ENCODE measurements at regions not wholly inside any gene's neighbourhood (a gene's known extent, or its start where the extent isn't known, plus 50 kb on each side); places are given as distances from the start of the nearest gene placed in this dataset.
A peak's percentile ranks its signal among the peaks of the same experiment; 100 is the strongest.

DNA sequence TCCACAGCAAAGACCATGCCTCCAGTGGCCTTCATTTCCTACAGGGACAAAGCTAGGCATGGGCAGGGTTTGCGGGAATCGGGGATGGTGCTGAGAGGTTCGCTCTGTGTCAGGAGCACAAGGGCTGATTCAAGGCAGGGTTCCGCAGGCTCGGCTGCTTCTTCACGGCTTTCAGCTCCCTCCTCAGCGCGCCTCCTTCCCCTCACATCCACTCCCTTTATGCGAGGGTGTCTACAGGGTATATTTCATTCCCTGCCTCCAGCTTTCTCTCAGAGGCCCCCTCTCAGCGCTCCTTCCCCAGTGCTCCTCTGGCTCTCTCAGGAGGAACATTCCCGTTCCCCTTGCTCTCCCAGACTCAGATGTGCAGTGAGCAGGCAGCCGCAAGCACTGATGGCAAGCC is 78.7 kb upstream of the ASB18 start:
- peaks cover 8% of the 10 kb centered on the region for H3K4me1 Mint-ChIP-seq (ENCODE audit: low read depth)
- no peak overlapping the region for H3K27ac Mint-ChIP-seq (ENCODE audit: unreplicated experiment)
- TF ChIP-seq, protein P1, sequence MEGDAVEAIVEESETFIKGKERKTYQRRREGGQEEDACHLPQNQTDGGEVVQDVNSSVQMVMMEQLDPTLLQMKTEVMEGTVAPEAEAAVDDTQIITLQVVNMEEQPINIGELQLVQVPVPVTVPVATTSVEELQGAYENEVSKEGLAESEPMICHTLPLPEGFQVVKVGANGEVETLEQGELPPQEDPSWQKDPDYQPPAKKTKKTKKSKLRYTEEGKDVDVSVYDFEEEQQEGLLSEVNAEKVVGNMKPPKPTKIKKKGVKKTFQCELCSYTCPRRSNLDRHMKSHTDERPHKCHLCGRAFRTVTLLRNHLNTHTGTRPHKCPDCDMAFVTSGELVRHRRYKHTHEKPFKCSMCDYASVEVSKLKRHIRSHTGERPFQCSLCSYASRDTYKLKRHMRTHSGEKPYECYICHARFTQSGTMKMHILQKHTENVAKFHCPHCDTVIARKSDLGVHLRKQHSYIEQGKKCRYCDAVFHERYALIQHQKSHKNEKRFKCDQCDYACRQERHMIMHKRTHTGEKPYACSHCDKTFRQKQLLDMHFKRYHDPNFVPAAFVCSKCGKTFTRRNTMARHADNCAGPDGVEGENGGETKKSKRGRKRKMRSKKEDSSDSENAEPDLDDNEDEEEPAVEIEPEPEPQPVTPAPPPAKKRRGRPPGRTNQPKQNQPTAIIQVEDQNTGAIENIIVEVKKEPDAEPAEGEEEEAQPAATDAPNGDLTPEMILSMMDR (IDR thresholded peaks at IDR 0.05), result no peak
- no peak for DNase-seq (ENCODE audit: low spot score)
- no peak overlapping the region for H3K4me3 Mint-ChIP-seq (ENCODE audit: unreplicated experiment)
- H3K27me3 Mint-ChIP-seq (ENCODE audit: low read depth), result no peaks in the 10 kb centered on the region
- H3K36me3 Mint-ChIP-seq (ENCODE audit: low read depth), result no peaks in the 10 kb centered on the region
- H3K9me3 Mint-ChIP-seq (ENCODE audit: low read depth), result no peaks in the 10 kb centered on the region

DNA sequence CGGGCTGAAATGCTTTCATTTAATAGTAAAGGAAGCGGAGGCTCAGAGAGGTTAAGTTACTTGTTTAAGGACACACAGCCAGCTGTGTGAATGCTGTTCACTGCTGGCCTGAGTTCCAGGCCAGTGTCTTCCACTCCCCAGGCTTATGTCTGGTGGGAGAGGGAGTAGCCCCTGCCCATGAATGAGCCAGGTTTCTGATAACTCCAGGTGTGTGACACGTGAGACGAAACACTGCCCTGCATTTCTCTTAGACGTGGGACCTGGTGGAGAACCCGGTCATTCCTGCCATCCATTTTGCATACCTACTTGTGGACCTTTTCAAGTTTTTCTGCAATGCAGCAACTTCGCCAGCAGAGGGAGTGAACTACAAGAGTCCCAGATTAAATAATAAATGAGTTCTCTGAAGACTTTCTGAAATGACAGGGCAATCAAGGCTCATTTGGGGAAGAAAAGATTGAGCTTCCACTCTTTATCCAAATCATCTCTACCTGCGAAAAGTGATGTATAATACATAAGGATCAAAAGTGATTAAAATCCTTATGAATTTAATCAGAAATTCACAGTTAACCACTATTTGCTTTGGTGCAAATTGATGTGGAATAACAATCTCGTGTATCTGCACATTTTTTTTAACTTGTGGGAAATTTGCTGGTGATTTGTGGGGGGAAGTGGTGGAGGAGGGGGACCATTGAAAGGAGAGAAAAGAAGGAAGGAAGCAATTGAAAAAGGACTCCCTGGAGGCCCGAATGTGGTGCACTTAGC is 79.4 kb upstream of the ASB18 start:
- DNase-seq (ENCODE audit: low spot score), result no peak
- TF ChIP-seq, protein P1 (IDR thresholded peaks at IDR 0.05), result peak; percentile 92
- Mint-ChIP-seq H3K36me3 (ENCODE audit: low read depth) (no peaks in the 10 kb centered on the region), H3K27ac (ENCODE audit: unreplicated experiment) (no peak overlapping the region), H3K4me1 (ENCODE audit: low read depth) (peaks cover 7% of the 10 kb centered on the region), H3K27me3 (ENCODE audit: low read depth) (no peaks in the 10 kb centered on the region), H3K4me3 (ENCODE audit: unreplicated experiment) (no peak overlapping the region), H3K9me3 (ENCODE audit: low read depth) (no peaks in the 10 kb centered on the region)

DNA sequence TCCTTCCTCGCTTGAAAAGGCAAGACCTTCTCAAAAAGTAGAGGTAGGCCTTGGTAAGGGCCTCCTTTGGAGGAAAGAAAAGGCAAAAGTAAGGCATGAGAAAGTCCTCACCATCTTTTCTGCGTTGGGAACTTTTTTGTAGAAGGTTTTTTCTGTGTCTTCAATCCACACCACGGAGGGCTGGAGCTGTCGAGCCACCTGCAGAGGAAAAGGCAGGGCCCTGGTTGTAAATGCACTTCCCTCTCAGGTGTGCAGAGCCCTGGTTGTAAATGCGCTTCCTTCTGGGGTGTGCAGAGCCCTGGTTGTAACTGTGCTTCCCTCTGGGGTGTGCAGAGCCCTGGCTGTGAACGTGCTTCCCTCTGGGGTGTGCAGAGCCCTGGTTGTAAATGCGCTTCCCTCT is 80.2 kb upstream of the ASB18 start:
- Mint-ChIP-seq H3K27me3 (ENCODE audit: low read depth) (no peaks in the 10 kb centered on the region), H3K9me3 (ENCODE audit: low read depth) (no peaks in the 10 kb centered on the region), H3K4me3 (ENCODE audit: unreplicated experiment) (no peak overlapping the region), H3K4me1 (ENCODE audit: low read depth) (no peaks in the 10 kb centered on the region), H3K27ac (ENCODE audit: unreplicated experiment) (no peak overlapping the region), H3K36me3 (ENCODE audit: low read depth) (no peaks in the 10 kb centered on the region)
- no peak for DNase-seq (ENCODE audit: low spot score)
- TF ChIP-seq, protein P1 (IDR thresholded peaks at IDR 0.05), result no peak

DNA sequence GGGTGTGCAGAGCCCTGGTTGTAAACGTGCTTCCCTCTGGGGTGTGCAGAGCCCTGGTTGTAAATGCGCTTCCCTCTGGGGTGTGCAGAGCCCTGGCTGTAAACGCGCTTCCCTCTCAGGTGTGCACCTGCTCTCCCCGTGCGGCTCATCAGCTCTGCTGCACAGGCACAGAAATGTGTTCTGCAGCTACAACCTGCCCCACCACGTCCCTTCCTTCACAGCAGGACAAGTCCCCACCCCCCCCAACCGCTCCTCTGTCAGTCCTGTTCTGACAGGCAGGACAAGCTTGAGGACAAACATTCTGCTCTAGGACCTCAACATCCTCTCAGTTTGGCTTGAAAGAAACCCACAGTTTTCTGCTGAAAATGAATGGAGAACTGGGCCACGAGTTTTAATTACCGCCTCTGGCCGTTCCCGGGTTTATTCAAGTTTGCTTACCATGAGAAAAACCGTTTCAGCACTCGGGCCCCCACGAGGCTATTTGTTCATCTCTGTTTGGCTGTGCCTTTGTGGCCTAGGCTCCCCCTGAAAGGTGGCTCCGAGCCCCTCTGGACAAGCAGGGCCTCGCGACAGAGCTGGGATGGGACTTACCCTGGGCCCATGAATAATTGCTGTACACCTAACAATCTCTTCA is 81.0 kb upstream of the ASB18 start:
- no peaks in the 10 kb centered on the region for H3K27me3 Mint-ChIP-seq (ENCODE audit: low read depth)
- no peak overlapping the region for H3K27ac Mint-ChIP-seq (ENCODE audit: unreplicated experiment)
- H3K36me3 Mint-ChIP-seq (ENCODE audit: low read depth), result no peaks in the 10 kb centered on the region
- no peaks in the 10 kb centered on the region for H3K9me3 Mint-ChIP-seq (ENCODE audit: low read depth)
- TF ChIP-seq, protein P1 (IDR thresholded peaks at IDR 0.05), result no peak
- no peak for DNase-seq (ENCODE audit: low spot score)
- no peaks in the 10 kb centered on the region for H3K4me1 Mint-ChIP-seq (ENCODE audit: low read depth)
- H3K4me3 Mint-ChIP-seq (ENCODE audit: unreplicated experiment), result no peak overlapping the region

DNA sequence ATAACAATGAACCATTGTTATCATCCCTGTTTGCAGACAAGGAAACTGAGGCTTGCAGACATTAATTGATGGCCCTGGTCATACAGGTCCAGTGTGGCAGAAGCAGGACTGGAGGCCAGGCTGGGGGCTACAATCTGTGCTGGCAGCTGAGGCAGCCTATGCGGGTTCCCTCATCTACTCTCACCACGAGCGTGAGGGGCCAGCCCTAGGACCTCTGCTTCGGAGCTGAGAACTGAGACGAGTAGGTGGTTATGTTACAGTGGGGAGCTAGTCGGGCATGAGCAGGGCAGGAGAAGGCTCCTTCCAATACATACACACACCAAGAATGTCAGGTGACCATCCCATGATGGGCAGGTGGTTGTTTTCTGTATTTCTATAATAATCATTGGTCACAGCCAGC is 82.2 kb upstream of the ASB18 start:
- Mint-ChIP-seq H3K4me1 (ENCODE audit: low read depth) (no peaks in the 10 kb centered on the region), H3K4me3 (ENCODE audit: unreplicated experiment) (no peak overlapping the region), H3K27me3 (ENCODE audit: low read depth) (no peaks in the 10 kb centered on the region), H3K27ac (ENCODE audit: unreplicated experiment) (no peak overlapping the region), H3K9me3 (ENCODE audit: low read depth) (no peaks in the 10 kb centered on the region), H3K36me3 (ENCODE audit: low read depth) (no peaks in the 10 kb centered on the region)
- no peak for DNase-seq (ENCODE audit: low spot score)
- TF ChIP-seq, protein P1 (IDR thresholded peaks at IDR 0.05), result no peak
